UCSD-AML1 (cell line): ENCODE measurements at regions not wholly inside any gene's neighbourhood (a gene's known extent, or its start where the extent isn't known, plus 50 kb on each side); places are given as distances from the start of the nearest gene placed in this dataset.

Source experiments
- DNase-seq: peaks from one replicate; lab custom pipeline; 2025; ENCODE audit not compliant: unreplicated experiment; lab: John Stamatoyannopoulos, UW

GRCh38 chr11:92692826-92693546, 276.5 kb upstream of the MTNR1B start:
- DNase-seq = no peak

- no peak for DNase-seq
Observed at GRCh38 chr11:92696076-92696475, 273.4 kb upstream of the MTNR1B start.

DNA sequence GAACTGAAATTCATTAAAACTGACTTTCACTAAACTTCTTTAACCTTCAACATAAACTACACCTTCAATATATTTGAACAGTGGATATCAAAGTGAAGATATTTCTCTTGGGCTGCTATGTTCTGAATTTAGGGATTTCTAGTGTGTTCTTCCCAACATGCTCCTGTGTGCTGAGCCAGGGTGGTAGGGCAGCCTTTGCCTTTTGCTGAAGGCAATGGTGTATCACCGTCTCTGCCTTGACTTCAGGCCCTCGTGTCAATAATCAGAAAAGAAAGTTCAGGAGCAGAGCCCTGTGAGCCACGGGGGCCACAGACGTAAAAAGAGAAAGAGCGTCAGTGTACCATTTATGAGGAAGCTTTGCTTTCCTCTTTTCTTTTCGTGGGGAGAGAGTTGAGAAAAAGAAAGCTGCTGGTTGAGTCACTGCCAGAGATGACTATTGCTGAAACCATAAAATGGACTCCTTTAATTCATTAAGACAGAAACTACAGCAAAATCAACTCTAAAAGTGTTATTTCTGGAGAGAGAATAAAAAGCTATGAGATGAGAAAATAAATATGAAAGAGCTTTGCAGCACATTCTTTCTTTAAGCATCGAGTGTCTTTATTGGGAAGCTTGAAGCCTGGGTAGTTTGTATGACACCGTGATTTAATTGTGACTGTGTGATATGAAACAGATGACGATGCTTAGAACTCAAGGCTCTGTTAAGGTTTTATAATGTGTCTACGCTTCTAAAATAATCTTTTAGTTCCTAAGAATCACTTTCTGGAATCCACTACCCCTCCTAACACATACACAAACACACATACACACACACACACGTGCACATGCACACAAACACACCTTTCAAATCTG, 271.8 kb upstream of the MTNR1B start:
- no peak for DNase-seq

DNA sequence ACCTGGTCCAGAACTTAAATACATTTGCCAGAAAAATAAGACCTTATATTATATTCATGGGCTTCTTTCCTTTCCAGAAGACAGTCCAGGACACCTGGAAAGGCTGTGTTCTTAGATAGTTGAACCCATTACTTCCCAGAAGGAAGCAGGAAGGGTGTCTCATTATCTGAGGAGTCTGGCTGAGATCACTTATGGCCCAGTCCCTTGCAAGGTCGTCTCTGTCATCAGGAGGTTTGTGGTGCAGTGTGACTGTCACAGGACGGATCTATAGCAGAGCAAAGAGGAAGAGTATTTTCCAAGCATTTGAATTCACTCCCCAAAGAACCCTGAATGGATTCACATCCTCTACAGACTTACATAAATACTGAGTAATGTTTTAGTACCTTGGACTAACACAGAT, 270.7 kb upstream of the MTNR1B start:
- no peak for DNase-seq

- no peak for DNase-seq
Observed at GRCh38 chr11:92702037-92702804, 267.2 kb upstream of the MTNR1B start.

DNA sequence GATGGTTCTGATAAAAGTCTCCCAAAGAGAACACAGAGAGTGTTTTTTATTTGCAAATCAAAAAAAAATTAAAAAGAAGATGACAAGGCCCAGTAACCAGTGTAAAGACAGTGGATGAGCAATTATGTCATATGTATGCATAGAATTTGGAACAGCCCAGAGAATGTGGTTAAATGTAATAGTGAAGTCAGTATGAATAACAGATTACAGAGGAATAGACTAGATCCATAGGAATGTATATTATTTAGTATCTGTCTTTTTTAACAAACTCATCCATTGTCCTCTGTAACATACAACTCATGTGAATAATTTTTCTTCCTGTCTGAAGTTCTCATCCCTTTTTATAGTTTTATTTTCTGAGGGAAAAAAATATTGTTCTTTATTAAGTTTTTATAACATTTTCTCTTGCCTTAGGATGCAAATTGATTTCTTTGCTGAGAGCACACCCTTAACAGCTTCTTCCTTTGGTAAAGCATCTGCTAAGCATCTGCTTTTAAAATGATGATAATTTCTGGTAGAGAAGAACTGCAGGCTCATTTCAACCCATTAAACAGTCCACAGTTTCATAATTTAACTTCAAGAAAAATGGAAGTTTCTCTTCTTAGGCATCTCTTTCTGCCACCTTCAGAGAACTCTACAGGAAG, 266.5 kb upstream of the MTNR1B start:
- no peak for DNase-seq

GRCh38 chr11:92703449-92703830, 266.0 kb upstream of the MTNR1B start:
- no peak for DNase-seq

DNA sequence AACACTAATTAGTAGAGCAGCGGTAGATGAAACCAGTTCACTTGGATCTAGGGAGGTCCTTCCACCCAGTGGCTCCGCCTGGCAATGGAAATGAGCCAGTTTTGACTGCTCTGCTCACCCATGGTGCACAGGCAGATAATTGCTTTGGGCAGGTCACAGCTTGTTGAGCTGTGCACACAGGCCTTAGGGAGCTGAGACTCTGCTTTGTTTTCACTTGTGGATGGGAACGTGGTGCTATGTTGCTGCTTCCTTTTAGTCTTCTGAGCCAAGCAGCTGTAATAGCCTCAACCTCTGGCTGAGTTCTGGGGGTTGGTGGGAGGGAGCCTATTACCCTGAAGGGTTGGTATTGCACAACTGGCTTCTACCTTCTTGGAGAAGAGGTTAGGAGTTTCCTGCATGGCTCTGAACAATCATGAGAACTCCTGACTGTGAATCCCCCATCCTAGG, 262.3 kb upstream of the MTNR1B start:
- no peak for DNase-seq

- DNase-seq = no peak
Observed at GRCh38 chr11:92707665-92708064, 261.8 kb upstream of the MTNR1B start.

- no peak for DNase-seq
Observed at GRCh38 chr11:92709329-92709728, 260.1 kb upstream of the MTNR1B start.

DNA sequence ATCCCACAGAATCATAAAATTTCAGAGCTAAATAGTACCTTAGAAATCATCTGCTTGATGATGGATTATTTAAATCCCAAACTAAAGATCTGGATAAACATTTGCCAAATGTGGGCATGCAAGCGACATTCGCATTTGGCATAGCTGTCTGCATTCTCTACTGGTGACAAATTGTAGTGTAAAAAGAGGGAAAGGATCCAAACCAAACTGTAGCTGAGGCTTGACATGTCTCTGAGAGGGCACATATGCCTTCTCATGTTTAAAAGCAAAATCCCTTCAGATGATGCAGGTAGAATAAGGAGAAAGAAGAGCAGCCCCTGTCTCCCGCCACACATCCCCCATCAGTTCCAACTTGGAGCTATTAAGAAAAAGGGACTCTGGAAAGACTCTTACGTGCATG, 257.5 kb upstream of the MTNR1B start:
- no peak for DNase-seq

DNA sequence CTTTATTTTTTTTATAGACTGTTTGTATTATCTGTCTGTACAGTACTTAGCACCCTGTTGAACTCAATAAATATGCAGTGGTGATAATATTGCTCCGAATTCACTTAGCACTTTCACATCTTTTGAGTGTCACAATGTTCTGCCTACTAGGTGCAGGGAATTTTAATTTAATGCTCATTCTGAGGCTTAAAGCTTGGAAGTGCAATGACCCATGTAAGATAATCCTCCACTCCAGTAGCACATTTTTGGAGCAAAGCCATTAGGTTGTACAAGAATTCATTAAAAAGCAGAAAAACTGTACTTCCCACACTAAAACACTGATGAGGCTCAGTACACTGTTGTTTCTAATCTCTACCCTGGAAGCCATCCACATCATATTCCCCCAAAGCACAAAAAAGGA, 255.3 kb upstream of the MTNR1B start:
- no peak for DNase-seq

DNA sequence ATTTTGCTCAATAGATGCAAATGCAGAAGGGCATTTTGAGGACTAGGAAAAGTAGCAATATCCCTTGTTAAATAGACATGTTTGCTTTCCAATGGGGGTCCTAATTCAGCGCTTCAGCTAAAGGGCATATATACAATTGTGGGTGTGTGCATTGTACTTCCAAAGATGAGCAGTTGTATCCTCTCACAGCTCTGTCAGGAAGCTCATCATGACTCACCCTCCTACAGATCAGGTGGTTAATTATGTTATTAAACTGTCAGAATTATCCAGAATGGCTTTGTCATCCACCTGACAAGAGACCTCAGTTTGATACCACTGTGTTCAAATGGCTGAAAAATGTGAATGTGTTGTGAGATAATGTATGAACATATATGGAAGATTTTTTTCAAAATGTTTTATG, 252.2 kb upstream of the MTNR1B start:
- DNase-seq = no peak

DNA sequence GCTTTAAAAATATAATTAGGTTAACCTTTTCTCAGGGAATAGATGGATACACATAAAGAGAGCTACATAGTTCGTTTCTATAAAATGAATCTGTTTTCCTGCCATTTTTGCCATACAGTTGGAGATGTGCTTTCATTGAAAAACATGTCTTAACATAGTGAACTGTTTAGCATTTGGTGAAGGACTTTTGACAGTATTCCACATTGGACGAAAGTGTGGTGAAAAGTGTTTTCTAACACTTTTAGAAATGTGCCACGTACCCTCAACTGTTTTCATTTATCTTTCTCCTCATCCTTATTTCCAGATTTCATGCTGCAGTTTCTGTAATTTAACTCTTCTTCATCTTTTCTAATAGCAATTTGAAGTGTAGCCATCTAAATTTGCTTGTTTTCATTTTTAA, 249.1 kb upstream of the MTNR1B start:
- no peak for DNase-seq

DNA sequence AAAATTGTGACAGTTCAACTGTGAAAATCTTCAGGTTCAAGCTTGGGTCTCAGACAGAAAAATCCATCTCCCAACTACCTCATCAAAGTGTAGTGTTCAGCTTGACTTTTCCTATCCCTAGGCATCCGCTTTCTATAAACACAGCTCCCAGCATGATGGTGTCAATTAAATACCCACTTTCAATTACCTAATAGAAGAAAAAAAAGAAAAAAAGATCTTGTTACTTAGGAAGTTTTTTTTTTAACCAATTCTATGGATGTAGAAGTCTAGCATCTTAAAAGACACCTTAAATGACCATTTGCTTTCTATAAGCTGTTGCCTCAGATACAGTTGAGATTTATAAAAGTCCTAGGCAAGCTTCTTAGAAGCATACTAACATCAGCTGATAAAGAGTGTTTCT, 244.1 kb upstream of the MTNR1B start:
- DNase-seq = no peak

- no peak for DNase-seq
Observed at GRCh38 chr11:92727123-92727522, 242.3 kb upstream of the MTNR1B start.

- no peak for DNase-seq
Observed at GRCh38 chr11:92727769-92728168, 241.7 kb upstream of the MTNR1B start.

- no peak for DNase-seq
Observed at GRCh38 chr11:92728628-92729027, 240.8 kb upstream of the MTNR1B start.

DNA sequence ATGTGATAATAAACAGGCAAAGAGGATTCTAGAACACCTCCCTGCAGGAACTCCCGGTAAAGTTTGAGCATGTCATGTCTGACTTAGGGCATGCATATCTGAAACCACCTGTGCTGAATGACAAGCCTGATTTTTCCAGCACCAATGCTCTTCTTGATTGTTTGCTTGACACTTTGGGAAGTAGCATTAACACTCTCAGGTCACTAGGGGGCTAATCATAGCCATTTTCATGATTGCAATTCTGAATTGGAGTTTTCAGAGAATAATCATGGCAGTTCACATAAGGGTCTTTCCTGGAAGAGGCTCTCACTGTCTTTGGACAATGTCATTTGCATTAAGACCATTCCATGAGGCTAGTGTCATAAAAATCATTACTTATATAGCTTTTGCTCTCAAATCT, 234.4 kb upstream of the MTNR1B start:
- no peak for DNase-seq

- DNase-seq = no peak
Observed at GRCh38 chr11:92738276-92738675, 231.2 kb upstream of the MTNR1B start.

DNA sequence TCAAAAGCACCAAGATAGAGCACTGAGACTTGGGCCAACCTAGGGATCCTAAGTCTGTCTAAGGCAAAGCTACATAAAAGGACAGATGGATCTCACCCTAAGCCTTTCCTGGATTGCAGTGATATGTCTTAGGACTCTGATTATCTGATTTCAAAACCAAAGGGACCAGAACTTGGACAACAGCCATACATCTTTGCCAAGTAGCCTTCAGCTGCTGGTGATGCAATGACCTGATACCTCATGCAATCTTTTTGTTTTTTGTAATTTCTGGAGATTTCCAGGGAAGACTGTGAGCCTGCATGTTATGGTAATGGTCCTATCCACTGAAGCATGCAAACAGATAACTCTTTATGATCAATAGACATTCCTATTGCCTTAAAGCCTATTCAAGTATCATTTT, 230.4 kb upstream of the MTNR1B start:
- no peak for DNase-seq
